ENCODE measurements at regions not wholly inside any gene's neighbourhood (a gene's known extent, or its start where the extent isn't known, plus 50 kb on each side); places are given as distances from the start of the nearest gene placed in this dataset.

DNA sequence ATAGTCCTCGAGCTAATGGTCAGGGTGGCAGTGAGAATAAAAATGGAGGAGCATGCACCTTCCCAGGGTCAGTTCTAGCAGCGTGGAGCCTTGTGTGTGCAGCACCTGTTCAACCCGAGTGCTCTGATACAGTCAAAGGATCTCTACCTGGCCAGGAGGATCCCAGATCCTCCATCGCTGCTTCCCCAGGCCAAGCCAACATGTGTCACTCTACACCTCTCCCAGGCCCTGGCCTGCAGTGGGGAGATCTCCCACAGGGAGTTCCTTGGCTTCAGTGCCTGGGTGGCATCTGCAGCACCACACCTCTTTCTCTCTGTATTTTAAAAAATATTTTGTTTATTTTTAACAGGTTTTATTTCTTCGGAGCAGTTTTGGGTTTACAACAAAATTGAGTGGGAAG lies 414.8 kb upstream of the C2CD4B start:
- no peak for DNase-seq (ENCODE audit: low read depth)

DNA sequence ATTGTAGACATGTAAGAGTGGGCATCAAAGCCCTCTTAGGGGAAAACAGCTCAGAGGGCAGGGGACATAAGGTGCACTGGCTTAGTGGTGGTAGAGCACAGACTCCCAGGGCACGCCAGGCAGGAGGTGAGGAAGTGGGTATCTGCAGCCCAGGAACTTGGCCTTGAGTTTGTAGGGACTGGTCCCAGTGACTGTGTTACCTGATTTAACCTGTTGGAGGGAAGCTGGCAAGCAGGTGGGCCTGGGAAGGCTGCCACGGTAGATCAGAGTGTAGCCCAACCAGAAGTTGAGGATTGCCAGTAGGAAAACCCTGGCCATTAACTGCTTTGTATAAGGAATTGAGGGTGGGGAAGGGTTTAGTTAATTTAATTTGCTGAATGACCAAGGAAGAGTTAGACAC lies 417.5 kb upstream of the C2CD4B start:
- no peak for DNase-seq (ENCODE audit: low read depth)

DNA sequence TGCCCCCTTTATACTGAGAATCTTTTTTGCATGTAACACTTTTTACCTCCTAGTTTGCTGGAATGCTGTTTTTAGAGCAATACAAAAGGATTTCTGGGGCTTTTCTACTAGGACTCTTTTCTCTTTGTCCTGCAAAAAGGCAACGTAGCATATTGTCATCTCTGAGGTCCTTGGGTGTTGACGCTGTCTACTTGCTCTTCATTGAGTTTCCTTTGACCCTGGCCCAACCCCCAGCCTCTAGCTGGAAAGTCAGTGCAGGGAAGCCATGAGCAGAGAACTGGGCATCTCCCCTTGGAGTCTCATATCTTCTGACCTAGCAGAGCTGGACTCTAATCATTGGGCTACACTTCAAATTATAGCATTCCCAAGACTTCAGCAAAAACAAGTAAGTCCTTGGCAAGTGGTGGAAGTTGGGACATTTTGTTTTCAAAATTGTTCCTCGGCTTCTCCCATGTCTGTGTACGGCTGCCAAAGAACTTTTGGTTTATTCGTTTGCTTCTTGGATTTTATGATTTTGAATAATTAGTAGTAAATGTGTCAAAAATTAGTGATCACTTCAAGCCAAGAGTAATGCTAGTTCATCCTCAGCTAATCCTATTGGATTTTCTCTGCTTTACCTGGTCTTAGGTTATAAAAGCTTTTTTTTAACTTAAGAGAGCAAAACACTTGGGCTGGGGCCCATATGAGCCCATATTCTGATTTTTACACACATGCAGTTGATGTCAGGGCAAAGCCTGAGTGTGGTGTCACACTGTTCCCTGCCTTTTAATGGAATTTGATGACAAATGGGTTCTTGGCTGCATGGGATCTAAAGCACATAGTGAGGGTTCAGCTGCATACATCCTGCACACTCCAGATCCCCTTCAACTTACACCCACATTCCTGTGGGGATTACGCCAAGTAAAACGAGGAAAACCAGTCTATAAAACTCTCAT lies 419.5 kb upstream of the C2CD4B start:
- DNase-seq (ENCODE audit: low read depth), result no peak

GRCh38 chr15:62588938-62589670 lies 424.0 kb upstream of the C2CD4B start:
- no peak for DNase-seq (ENCODE audit: low read depth)

DNA sequence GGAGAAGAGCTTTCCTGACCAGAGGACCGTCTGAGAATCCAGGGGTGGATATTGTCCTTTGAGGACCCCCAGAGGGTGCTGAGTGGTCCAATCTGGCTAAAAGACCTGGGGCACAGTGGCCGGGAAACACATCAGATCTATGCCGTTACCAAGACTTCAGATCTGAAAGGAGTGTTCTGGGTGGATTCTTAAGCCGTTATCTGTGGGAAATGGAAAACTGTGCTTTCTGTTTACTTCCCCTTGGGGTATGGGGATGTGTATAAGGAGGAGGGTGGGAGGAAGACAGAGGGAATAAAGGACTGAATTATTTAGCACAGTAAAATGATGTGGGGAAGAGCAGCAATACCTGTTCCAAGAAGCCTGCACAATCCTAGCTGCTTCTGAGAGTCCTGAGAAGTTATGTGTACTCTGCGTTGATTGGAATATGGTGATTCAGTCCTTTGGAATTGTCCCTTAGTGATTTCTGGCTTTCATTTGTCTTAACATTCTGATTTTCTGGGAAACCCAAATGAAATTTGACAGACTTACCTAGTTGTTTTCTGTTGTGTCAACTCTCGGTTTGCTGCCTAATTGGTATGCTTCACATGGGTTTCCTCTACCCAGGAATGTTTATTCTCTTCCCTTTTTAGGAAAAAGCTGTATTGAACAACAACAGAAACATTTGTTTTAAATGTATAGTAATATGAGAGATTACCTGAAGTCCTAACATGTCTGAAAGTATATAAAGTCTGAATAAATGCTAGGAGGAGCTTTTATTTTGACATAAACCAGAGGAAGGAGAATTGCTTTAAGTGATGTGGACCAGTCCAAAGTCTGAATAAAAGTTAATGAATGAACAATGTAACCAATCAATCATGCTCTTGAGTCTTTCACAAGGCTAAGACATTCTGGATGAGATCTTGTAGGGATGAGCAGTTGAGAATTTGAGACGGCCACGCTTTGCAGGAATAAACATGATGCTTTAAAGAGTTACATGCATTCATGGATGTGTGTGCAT lies 427.1 kb upstream of the C2CD4B start:
- DNase-seq (ENCODE audit: low read depth), result no peak

DNA sequence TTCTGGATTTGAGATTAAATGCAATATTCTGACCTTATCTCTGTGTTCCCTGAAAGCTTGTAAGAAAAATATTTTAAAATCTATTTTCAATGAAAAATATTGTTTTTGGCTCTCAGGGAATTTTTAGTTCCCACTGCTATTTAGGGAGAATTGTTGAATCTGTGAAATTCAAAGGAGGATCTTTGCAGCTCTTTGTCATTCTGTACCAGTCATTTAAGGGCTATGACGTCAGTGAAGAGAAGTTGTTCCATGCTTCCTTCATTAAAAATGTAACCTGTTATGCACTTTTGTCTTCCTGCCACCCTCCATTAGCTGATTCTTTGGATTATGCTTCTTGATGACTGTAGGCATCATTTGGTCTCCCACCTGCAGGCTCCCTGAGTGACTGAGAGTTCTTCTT lies 427.8 kb upstream of the C2CD4B start:
- DNase-seq (ENCODE audit: low read depth), result no peak

GRCh38 chr15:62593681-62594399 lies 428.8 kb upstream of the C2CD4B start:
- no peak for DNase-seq (ENCODE audit: low read depth)

GRCh38 chr15:62598217-62598616 lies 433.1 kb upstream of the C2CD4B start:
- no peak for DNase-seq (ENCODE audit: low read depth)

DNA sequence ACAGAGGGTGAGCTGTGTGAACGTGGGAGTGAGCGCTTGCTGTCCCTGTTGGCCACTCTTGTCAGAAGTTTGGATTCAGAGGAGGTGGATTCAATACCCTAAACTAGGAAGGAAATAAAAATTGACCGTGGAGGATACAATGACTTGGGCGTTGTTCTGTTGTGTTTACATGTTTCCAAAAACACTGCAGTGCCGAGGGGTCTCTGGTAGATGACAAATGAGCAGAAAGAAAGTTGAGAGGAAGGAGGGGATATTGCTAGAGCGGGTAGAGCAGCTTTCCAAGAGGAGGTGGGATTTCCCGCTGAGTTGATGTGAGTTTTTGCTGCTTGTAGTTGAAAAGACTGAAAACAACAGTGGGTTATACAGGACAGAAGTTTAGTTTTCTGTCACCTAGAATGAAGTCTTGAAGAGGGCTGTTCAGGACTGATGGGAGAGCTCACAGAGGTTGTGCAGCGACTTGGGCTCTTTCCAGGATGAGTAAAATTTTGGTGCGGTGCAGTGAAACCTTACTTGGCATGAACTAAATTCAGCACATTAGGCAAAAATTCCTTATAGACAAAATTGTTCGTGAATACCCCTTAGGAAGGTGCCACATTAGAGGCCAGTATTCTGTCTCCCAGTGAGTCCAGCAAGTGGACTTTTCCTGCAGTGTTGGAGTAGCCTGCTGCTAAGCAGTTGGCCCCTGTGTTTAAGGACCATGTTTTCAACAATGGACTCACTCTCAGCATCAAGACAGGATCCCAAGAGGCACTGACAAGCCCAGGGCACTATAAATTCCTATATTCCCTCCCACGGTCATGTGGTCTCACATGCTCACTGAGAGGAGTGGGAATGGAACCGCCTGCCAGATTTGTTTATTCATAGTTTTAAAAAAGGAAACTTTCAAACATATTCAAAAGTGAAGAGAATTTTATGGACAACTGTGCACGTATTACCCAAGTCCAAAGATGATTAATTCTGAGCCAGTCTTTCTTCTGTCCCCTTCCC lies 435.0 kb upstream of the C2CD4B start:
- no peak for DNase-seq (ENCODE audit: low read depth)

- peak; percentile 49 for DNase-seq (ENCODE audit: low read depth)
Measured at GRCh38 chr15:62601777-62602545, 436.9 kb upstream of the C2CD4B start.

GRCh38 chr15:62603742-62604141 lies 438.7 kb upstream of the C2CD4B start:
- peak; percentile 88 for DNase-seq (ENCODE audit: low read depth)

- DNase-seq (ENCODE audit: low read depth), result no peak
Measured at GRCh38 chr15:62605282-62605681, 437.3 kb upstream of the TPM1 start.

DNA sequence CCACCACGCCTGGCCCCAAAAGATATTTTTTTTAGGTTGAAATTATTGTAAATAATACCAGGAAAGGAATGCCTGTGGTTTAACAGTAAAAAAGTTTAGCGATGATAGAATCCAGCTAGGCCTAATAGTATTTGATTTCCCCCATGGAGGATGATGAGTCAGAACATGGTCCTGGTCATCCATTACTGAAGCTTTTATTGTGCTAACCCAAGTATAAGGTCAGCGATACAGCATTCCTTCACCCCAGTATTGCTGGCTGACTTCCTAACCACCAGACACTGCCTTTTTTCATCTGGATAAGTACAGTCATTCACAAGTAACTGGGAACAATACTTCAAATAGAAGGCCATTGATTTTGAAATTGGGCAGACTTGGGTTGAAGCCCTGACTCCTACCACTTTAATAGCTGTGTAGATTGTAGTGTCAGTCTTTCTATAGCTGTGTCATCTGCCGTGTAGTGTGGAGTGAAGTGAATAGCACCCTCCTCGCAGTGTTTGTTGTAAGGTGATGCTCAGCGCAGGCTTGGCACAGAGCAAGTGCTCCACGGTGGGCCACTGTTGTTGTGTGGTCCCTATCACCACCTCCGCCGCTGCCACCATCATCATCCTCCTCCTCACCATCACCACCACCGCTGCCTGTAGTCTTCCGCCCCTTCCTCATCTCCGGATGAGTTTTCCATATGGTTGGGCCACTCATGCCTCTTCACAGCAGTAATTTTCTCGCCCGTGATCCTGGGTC lies 436.0 kb upstream of the TPM1 start:
- DNase-seq (ENCODE audit: low read depth), result peak; percentile 96

DNA sequence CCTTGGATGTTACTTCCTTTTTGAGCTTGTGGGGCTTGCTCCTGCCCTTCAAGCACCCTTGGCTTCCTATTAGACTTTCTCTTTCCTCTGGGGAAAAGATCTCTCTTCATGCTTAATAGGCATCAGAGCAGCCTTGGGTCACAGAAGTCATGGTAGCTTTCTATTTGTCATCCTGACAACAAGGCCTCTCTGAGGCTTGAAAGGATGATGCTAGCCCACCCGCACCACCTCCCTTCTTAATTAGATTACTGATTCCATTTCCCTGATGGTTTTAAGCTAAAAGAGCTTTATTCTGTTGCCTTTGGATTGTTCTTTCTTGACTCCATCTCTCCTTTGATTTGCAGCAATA lies 435.5 kb upstream of the TPM1 start:
- no peak for DNase-seq (ENCODE audit: low read depth)

GRCh38 chr15:62607643-62608042 lies 434.9 kb upstream of the TPM1 start:
- DNase-seq (ENCODE audit: low read depth), result no peak

GRCh38 chr15:62608369-62608768 lies 434.2 kb upstream of the TPM1 start:
- DNase-seq (ENCODE audit: low read depth), result no peak

DNA sequence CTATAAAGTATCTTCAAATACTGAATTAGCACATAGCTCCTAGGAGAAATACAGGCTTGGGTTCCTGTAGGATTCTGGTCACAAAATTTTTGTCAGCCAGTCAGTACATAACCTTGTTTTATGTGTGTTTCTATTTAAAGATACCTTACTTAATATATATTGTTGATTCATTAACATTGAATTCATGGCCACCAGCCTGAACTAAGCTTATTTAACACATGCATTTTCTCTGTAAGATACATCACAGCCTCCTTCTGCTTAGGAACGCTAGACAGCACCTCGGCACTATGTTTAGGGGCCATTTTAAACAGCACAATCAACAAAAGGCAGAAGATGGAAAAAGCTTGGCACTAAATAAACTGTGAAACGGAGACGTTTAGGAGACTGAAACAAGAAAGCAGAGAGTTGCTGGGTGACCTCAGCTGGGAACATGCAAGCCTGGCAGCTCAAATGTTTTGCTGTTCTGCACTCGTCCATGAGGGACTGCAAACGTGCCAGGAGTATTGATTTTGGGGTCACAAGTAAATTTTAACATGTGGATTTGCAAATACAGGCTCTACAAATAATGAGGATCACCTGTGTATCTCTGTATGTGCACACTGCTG lies 432.2 kb upstream of the TPM1 start:
- DNase-seq (ENCODE audit: low read depth), result no peak

DNA sequence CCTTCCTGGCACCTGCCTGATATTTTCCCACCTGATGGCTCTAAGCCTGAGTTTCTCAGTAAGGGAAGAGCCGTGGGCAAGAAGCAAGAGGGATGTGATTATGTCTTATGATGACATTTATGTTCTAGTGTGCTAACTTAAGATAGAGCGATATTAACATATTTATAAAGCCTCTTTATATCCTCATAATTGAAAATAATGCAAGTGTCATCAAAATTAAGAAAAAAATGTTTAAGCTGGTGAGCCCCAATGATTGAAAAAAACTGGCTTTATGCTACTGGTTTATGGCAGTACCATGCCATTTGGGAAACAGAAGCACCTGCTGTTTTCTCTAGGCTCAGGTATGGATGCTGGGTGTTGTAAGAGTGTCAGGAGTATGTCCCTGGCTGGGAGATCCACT lies 431.5 kb upstream of the TPM1 start:
- DNase-seq (ENCODE audit: low read depth), result no peak
